Suppressor macrophage treated with lipopolysaccharide for 4 hours (primary cell): ENCODE measurements at regions not wholly inside any gene's neighbourhood (a gene's known extent, or its start where the extent isn't known, plus 50 kb on each side); places are given as distances from the start of the nearest gene placed in this dataset.

ENCODE experiments used
- DNase-seq: peaks from one replicate; pipeline ENCODE4 v3.0.0-alpha.2; 2020

- no peak for DNase-seq
Observed at GRCh38 chr4:147328189-147328588, 152.7 kb upstream of the EDNRA start.

- DNase-seq = no peak
Observed at GRCh38 chr4:147328756-147329446, 152.0 kb upstream of the EDNRA start.

GRCh38 chr4:147332091-147332490, 148.8 kb upstream of the EDNRA start:
- DNase-seq = no peak

GRCh38 chr4:147334478-147334877, 146.4 kb upstream of the EDNRA start:
- DNase-seq = no peak

- DNase-seq = no peak
Observed at GRCh38 chr4:147335183-147335582, 145.7 kb upstream of the EDNRA start.

GRCh38 chr4:147336252-147336651, 144.6 kb upstream of the EDNRA start:
- no peak for DNase-seq

- no peak for DNase-seq
Observed at GRCh38 chr4:147339100-147339499, 141.8 kb upstream of the EDNRA start.

- no peak for DNase-seq
Observed at GRCh38 chr4:147340111-147340510, 140.8 kb upstream of the EDNRA start.

GRCh38 chr4:147340591-147341120, 140.2 kb upstream of the EDNRA start:
- no peak for DNase-seq

- DNase-seq = no peak
Observed at GRCh38 chr4:147343692-147344091, 137.2 kb upstream of the EDNRA start.

- DNase-seq = no peak
Observed at GRCh38 chr4:147345662-147346061, 135.2 kb upstream of the EDNRA start.

GRCh38 chr4:147347217-147347616, 133.7 kb upstream of the EDNRA start:
- no peak for DNase-seq

- no peak for DNase-seq
Observed at GRCh38 chr4:147349193-147349592, 131.7 kb upstream of the EDNRA start.

- no peak for DNase-seq
Observed at GRCh38 chr4:147351083-147351787, 129.7 kb upstream of the EDNRA start.

- DNase-seq = no peak
Observed at GRCh38 chr4:147354237-147354636, 126.7 kb upstream of the EDNRA start.

- no peak for DNase-seq
Observed at GRCh38 chr4:147355032-147355656, 125.8 kb upstream of the EDNRA start.

GRCh38 chr4:147355847-147356246, 125.0 kb upstream of the EDNRA start:
- DNase-seq = no peak

- DNase-seq = no peak
Observed at GRCh38 chr4:147360301-147360700, 120.6 kb upstream of the EDNRA start.

GRCh38 chr4:147361726-147362125, 119.2 kb upstream of the EDNRA start:
- no peak for DNase-seq

GRCh38 chr4:147362938-147363337, 118.0 kb upstream of the EDNRA start:
- no peak for DNase-seq

- DNase-seq = no peak
Observed at GRCh38 chr4:147363514-147363913, 117.4 kb upstream of the EDNRA start.

GRCh38 chr4:147365396-147365795, 115.5 kb upstream of the EDNRA start:
- DNase-seq = no peak

- DNase-seq = no peak
Observed at GRCh38 chr4:147366164-147366563, 114.7 kb upstream of the EDNRA start.

- no peak for DNase-seq
Observed at GRCh38 chr4:147367891-147368290, 113.0 kb upstream of the EDNRA start.
